ENCODE measurements at regions not wholly inside any gene's neighbourhood (a gene's known extent, or its start where the extent isn't known, plus 50 kb on each side); places are given as distances from the start of the nearest gene placed in this dataset.

DNA sequence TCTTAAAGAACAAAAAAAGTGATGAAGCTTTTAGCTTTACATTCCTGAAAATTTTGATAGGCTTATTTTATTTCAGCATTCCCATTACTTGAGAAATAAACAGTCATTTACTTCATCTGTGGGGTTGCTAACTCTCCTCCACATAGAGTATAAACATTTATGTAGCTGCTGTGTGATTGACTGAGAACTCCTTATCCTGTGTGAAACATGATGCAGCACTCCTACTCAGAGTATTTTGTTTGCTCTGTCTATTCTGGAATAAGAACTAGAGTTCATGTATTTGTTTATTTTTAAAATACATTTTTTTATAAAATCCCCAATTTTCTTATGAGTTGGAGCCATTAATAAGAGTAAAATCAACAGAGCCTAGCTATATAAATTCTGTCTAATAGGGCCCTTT lies 318.7 kb upstream of the SPAG17 start:
- Histone ChIP-seq H3K36me3 (no peaks in the 10 kb centered on the region), H3K9me3 (no peaks in the 10 kb centered on the region), H3K4me1 (no peaks in the 10 kb centered on the region), H3K27me3 (no peaks in the 10 kb centered on the region), H3K27ac (no peak overlapping the region), H3K4me3 (no peak overlapping the region)
- TF ChIP-seq POLR2A (IDR thresholded peaks at IDR 0.05) (no peak), POLR2AphosphoS5 (IDR thresholded peaks at IDR 0.05) (no peak), EP300 (IDR thresholded peaks at IDR 0.05) (no peak)
- TF ChIP-seq, protein P1, sequence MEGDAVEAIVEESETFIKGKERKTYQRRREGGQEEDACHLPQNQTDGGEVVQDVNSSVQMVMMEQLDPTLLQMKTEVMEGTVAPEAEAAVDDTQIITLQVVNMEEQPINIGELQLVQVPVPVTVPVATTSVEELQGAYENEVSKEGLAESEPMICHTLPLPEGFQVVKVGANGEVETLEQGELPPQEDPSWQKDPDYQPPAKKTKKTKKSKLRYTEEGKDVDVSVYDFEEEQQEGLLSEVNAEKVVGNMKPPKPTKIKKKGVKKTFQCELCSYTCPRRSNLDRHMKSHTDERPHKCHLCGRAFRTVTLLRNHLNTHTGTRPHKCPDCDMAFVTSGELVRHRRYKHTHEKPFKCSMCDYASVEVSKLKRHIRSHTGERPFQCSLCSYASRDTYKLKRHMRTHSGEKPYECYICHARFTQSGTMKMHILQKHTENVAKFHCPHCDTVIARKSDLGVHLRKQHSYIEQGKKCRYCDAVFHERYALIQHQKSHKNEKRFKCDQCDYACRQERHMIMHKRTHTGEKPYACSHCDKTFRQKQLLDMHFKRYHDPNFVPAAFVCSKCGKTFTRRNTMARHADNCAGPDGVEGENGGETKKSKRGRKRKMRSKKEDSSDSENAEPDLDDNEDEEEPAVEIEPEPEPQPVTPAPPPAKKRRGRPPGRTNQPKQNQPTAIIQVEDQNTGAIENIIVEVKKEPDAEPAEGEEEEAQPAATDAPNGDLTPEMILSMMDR (IDR thresholded peaks at IDR 0.05): no peak
- intact Hi-C loops (cut with DNase I): no loop called here
- no peak for DNase-seq

DNA sequence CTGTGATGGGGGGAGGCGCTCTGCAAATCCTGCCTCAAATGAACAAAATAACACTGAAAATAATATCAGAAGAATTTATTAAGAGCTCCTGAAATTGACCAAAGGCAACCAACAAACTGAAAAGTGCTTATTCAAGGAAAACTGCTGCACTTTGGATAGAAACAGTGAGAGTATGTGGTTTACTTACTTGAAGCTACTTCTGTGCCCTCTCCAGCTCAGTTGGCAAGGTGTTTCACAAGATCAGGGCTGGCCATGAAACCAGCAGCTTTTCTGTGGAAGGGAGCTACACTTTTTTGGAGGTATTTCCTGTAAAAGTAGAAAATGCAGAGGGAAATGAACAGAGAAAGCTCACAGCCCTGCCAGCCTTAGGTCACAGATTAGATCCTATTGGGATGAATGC lies 310.0 kb upstream of the SPAG17 start:
- no peak overlapping the region for H3K27ac ChIP-seq
- no peaks in the 10 kb centered on the region for H3K27me3 ChIP-seq
- intact Hi-C loops (cut with DNase I): no loop called here
- H3K9me3 ChIP-seq: no peaks in the 10 kb centered on the region
- no peak for DNase-seq
- 96 to 97% methylated on average over 1 of the region's 1 CpG for WGBS, 2 donors
- TF ChIP-seq POLR2AphosphoS5 (IDR thresholded peaks at IDR 0.05) (no peak), EP300 (IDR thresholded peaks at IDR 0.05) (no peak), POLR2A (IDR thresholded peaks at IDR 0.05) (no peak)
- TF ChIP-seq, protein P1 (IDR thresholded peaks at IDR 0.05): no peak
- H3K36me3 ChIP-seq: no peaks in the 10 kb centered on the region
- no peaks in the 10 kb centered on the region for H3K4me1 ChIP-seq
- no peak overlapping the region for H3K4me3 ChIP-seq

GRCh38 chr1:118488787-118489186 lies 303.8 kb upstream of the SPAG17 start:
- WGBS, 2 donors: 64 to 72% methylated on average over 3 of the region's 3 CpGs
- Histone ChIP-seq H3K4me3 (no peak overlapping the region), H3K27me3 (no peaks in the 10 kb centered on the region), H3K27ac (no peak overlapping the region), H3K9me3 (no peaks in the 10 kb centered on the region), H3K4me1 (no peaks in the 10 kb centered on the region), H3K36me3 (no peaks in the 10 kb centered on the region)
- TF ChIP-seq POLR2A (IDR thresholded peaks at IDR 0.05) (no peak), EP300 (IDR thresholded peaks at IDR 0.05) (no peak), POLR2AphosphoS5 (IDR thresholded peaks at IDR 0.05) (no peak)
- TF ChIP-seq, protein P1 (IDR thresholded peaks at IDR 0.05): no peak
- DNase-seq: no peak
- intact Hi-C loops (cut with DNase I): no loop called here

DNA sequence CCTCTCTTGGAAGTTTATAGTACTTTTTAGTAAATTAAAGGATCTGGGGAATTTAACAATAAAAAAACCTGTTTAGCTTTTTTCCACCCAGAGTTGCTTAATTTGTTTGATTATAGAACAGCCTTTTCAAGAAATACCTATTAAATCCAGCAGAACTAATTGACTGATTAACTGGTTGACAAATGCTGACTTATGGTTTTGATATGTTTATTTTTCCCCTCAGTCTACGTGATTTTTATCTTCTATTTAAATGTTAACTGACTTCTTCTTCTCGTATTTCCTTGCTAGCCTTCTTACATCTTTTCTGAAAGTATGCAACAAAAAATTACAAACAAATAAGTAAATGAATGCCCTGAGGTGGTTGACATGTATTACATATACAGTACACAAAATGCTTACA lies 302.9 kb upstream of the SPAG17 start:
- intact Hi-C loops (cut with DNase I): no loop called here
- H3K4me3 ChIP-seq: no peak overlapping the region
- no peaks in the 10 kb centered on the region for H3K9me3 ChIP-seq
- no peak for DNase-seq
- no peaks in the 10 kb centered on the region for H3K36me3 ChIP-seq
- TF ChIP-seq, protein P1 (IDR thresholded peaks at IDR 0.05): no peak
- TF ChIP-seq EP300 (IDR thresholded peaks at IDR 0.05) (no peak), POLR2A (IDR thresholded peaks at IDR 0.05) (no peak), POLR2AphosphoS5 (IDR thresholded peaks at IDR 0.05) (no peak)
- no peaks in the 10 kb centered on the region for H3K27me3 ChIP-seq
- H3K4me1 ChIP-seq: no peaks in the 10 kb centered on the region
- no peak overlapping the region for H3K27ac ChIP-seq
- 29 to 63% methylated on average over 2 of the region's 2 CpGs for WGBS, 2 donors

DNA sequence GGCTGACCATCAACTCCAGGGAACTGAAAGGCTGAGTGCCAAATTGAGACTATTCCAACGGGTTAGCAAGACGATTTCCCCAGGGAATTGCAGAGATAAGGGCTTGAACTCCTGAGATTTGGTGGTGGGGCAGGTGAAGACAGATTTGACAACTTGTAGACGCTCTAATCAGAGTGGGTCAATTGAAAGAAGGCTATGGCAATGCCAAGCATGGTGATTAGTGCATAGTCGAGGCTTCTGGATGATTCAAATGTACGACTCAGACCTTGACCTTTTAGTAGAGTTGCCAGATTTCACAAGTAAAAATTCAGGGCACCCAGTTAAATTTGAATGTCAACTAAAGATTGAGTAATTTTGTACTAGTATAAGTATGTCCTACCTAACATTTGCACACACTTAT lies 302.1 kb upstream of the SPAG17 start:
- Histone ChIP-seq H3K4me3 (no peak overlapping the region), H3K36me3 (no peaks in the 10 kb centered on the region), H3K4me1 (no peaks in the 10 kb centered on the region), H3K9me3 (no peaks in the 10 kb centered on the region), H3K27ac (no peak overlapping the region), H3K27me3 (no peaks in the 10 kb centered on the region)
- WGBS, 2 donors: 45 to 81% methylated on average over 5 of the region's 5 CpGs
- no peak for DNase-seq
- TF ChIP-seq, protein P1 (IDR thresholded peaks at IDR 0.05): no peak
- TF ChIP-seq EP300 (IDR thresholded peaks at IDR 0.05) (no peak), POLR2A (IDR thresholded peaks at IDR 0.05) (no peak), POLR2AphosphoS5 (IDR thresholded peaks at IDR 0.05) (no peak)
- intact Hi-C loops (cut with DNase I): no loop called here

Measured in sigmoid colon (tissue), 6 donors.